Panc1 (cell line): ENCODE measurements at regions not wholly inside any gene's neighbourhood (a gene's known extent, or its start where the extent isn't known, plus 50 kb on each side); places are given as distances from the start of the nearest gene placed in this dataset.

ENCODE experiments used
- POLR2AphosphoS5 ChIP-seq: IDR thresholded peaks from 2 replicates; pipeline ENCODE4 v1.6.1; 2012; ENCODE audit warnings: mild to moderate bottlenecking, low read depth, low read length, moderate library complexity
- SIN3A ChIP-seq: IDR thresholded peaks from 2 replicates; pipeline ENCODE4 v1.6.1; 2012; ENCODE audit warnings: low read depth, mild to moderate bottlenecking, low read length, moderate library complexity, borderline replicate concordance; ENCODE audit not compliant: insufficient read depth
- TF ChIP-seq, protein P1 (sequence below): fragments of 450-650 bp; IDR thresholded peaks from 2 replicates; pipeline ENCODE4 v1.5.1; 2017; ENCODE audit warnings: mild to moderate bottlenecking

DNA sequence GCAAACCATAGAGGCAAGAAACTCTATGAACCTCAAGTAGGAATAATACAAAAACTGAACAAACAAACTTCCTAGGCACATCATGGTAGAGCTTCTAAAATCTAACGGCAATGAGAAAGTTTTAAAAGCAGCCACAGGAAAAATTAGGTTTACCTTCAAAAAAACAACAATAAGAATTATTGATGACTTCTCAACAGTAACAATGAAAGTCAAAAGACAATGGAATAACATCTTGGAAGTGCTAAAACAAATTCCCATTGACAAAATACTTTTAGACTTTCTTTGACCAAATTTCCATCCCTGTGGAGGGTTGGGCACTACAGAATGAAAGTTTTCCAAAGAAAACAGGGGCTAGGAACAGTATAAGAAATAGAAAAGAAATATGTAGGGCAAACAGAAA, 222.9 kb upstream of the ERCC4 start:
- TF ChIP-seq, protein P1, sequence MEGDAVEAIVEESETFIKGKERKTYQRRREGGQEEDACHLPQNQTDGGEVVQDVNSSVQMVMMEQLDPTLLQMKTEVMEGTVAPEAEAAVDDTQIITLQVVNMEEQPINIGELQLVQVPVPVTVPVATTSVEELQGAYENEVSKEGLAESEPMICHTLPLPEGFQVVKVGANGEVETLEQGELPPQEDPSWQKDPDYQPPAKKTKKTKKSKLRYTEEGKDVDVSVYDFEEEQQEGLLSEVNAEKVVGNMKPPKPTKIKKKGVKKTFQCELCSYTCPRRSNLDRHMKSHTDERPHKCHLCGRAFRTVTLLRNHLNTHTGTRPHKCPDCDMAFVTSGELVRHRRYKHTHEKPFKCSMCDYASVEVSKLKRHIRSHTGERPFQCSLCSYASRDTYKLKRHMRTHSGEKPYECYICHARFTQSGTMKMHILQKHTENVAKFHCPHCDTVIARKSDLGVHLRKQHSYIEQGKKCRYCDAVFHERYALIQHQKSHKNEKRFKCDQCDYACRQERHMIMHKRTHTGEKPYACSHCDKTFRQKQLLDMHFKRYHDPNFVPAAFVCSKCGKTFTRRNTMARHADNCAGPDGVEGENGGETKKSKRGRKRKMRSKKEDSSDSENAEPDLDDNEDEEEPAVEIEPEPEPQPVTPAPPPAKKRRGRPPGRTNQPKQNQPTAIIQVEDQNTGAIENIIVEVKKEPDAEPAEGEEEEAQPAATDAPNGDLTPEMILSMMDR: no peak
- TF ChIP-seq POLR2AphosphoS5 (no peak), SIN3A (no peak)
